Breast epithelium (tissue), 3 donors: ENCODE measurements at regions not wholly inside any gene's neighbourhood (a gene's known extent, or its start where the extent isn't known, plus 50 kb on each side); places are given as distances from the start of the nearest gene placed in this dataset.

Experiments
- CTCF ChIP-seq, 3 donors: fragments of 450-650 bp; IDR thresholded peaks; one replicate each; pipeline ENCODE4 v1.5.1; 2016 to 2017; ENCODE audit warnings: antibody characterized with exemption in 3 of 3, mild to moderate bottlenecking in 3 of 3, moderate library complexity in 3 of 3
- POLR2A ChIP-seq: fragments of 450-650 bp; IDR thresholded peaks from one replicate; pipeline ENCODE4 v1.6.1; 2016; ENCODE audit warnings: antibody characterized with exemption, mild to moderate bottlenecking, moderate library complexity
- POLR2AphosphoS5 ChIP-seq, 3 donors: sonication (generic); formaldehyde crosslinking; IDR thresholded peaks; one replicate each; pipeline ENCODE4 v1.6.1; 2017; ENCODE audit warnings: antibody characterized with exemption in 3 of 3

DNA sequence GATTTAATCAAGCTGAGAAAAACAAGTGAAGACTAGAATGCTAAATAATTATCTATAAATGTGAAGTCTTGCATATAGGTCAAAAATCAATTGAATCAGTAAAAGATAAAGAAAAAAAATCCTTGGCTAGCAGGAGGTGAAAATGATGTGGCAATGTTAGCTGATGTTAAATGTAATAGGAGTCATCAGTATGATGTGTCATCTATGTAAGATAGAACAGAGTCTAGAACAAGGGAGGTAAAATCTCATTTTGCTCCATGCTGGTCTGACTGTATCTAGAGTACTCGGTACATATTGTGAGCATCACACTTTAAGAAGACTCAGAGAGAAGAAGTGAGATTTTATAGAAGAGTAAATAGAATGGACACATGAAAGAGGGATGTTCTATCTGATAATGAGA lies 721.2 kb downstream of the ETS1 start:
- TF ChIP-seq CTCF (IDR thresholded peaks at IDR 0.05) (no peak), POLR2AphosphoS5 (IDR thresholded peaks at IDR 0.05) (no peak), POLR2A (no peak)
